ENCODE measurements at regions not wholly inside any gene's neighbourhood (a gene's known extent, or its start where the extent isn't known, plus 50 kb on each side); places are given as distances from the start of the nearest gene placed in this dataset.

DNA sequence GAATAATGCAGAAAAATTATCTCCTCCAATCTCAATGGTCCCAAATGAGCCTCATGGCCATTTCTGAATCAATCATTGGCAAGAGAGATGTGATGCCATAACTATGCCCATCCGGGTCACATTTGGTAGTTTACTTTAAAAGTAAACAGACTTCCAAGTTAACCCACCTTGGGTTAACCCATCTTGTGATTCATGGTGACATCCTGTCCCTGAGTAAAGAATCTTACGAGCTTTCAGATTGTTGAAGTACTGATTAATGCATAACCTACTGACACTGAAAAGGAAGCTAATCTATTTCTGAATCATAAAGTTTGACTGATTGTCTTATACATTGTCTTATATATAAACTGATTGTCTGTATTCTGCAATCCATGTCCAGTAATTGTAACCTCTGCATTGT lies 467.2 kb upstream of the AGTR1 start:
- no TSS peak for BruUV-seq (replicated peaks)
- TF ChIP-seq, protein P1, sequence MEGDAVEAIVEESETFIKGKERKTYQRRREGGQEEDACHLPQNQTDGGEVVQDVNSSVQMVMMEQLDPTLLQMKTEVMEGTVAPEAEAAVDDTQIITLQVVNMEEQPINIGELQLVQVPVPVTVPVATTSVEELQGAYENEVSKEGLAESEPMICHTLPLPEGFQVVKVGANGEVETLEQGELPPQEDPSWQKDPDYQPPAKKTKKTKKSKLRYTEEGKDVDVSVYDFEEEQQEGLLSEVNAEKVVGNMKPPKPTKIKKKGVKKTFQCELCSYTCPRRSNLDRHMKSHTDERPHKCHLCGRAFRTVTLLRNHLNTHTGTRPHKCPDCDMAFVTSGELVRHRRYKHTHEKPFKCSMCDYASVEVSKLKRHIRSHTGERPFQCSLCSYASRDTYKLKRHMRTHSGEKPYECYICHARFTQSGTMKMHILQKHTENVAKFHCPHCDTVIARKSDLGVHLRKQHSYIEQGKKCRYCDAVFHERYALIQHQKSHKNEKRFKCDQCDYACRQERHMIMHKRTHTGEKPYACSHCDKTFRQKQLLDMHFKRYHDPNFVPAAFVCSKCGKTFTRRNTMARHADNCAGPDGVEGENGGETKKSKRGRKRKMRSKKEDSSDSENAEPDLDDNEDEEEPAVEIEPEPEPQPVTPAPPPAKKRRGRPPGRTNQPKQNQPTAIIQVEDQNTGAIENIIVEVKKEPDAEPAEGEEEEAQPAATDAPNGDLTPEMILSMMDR (IDR thresholded peaks at IDR 0.05; ENCODE audit: unreplicated experiment) = no peak
- Mint-ChIP-seq H3K4me3 (ENCODE audit: unreplicated experiment) (no peak overlapping the region), H3K4me1 (ENCODE audit: insufficient read depth, unreplicated experiment) (peaks cover 17% of the 10 kb centered on the region), H3K36me3 (ENCODE audit: insufficient read depth, unreplicated experiment) (no peaks in the 10 kb centered on the region), H3K27me3 (ENCODE audit: insufficient read depth, unreplicated experiment) (no peaks in the 10 kb centered on the region), H3K9me3 (ENCODE audit: unreplicated experiment) (no peaks in the 10 kb centered on the region), H3K27ac (ENCODE audit: low read depth, unreplicated experiment) (no peak overlapping the region)
- ChIA-PET CTCF (no interaction called here), POLR2A (no interaction called here)
- intact Hi-C loops (cut with micrococcal nuclease) = no loop called here
- DNase-seq (ENCODE audit: unreplicated experiment) = no peak

DNA sequence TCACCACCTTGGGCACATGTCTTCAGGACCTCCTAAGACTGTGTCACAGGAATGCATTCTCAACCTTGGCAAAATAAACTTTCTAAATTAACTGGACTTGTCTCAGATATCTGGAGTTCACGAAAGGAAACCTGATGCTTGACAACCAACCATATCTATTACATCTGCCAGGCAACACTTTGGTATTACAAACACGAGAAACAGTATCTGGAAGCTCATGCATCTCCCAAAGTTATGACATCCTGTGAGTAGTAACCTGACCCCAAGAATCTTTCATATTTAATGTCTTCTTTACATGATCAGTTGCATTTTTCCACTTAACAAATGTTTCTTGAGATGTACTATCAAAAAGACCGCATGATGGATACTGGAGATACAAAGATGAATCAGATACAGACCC lies 465.3 kb upstream of the AGTR1 start:
- no TSS peak for BruUV-seq (replicated peaks)
- Mint-ChIP-seq H3K36me3 (ENCODE audit: insufficient read depth, unreplicated experiment) (no peaks in the 10 kb centered on the region), H3K27me3 (ENCODE audit: insufficient read depth, unreplicated experiment) (no peaks in the 10 kb centered on the region), H3K27ac (ENCODE audit: low read depth, unreplicated experiment) (no peak overlapping the region), H3K9me3 (ENCODE audit: unreplicated experiment) (no peaks in the 10 kb centered on the region), H3K4me3 (ENCODE audit: unreplicated experiment) (no peak overlapping the region), H3K4me1 (ENCODE audit: insufficient read depth, unreplicated experiment) (peaks cover 9% of the 10 kb centered on the region)
- no peak for DNase-seq (ENCODE audit: unreplicated experiment)
- intact Hi-C loops (cut with micrococcal nuclease) = no loop called here
- CTCF ChIA-PET = interaction anchor here (1.7 kb wide), 1 partner anchor 12 kb away, joined by 4 read pairs; no protein-coding TSS in a partner anchor
- TF ChIP-seq, protein P1 (IDR thresholded peaks at IDR 0.05; ENCODE audit: unreplicated experiment) = no peak
- POLR2A ChIA-PET = no interaction called here

DNA sequence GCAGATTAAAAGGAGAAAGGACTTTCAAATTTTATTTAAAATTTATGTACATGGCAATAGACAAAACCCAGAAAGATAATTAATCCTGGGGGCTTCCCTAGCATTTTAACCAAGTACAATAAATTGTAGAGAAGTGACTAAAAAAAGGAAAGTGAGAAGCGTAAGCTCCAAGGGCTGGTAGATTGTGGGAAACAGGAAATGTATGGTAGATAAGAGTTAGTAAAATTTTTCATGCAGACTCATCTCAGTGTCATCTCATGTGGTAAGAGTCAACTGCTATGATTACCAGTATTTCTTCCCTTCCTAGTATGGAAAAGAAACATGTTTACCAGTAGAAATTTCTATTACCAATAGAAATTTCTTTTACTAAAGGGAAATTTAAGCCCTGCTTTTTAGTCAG lies 464.3 kb upstream of the AGTR1 start:
- Mint-ChIP-seq H3K4me3 (ENCODE audit: unreplicated experiment) (no peak overlapping the region), H3K36me3 (ENCODE audit: insufficient read depth, unreplicated experiment) (no peaks in the 10 kb centered on the region), H3K27ac (ENCODE audit: low read depth, unreplicated experiment) (no peak overlapping the region), H3K4me1 (ENCODE audit: insufficient read depth, unreplicated experiment) (peaks cover 5% of the 10 kb centered on the region), H3K27me3 (ENCODE audit: insufficient read depth, unreplicated experiment) (no peaks in the 10 kb centered on the region), H3K9me3 (ENCODE audit: unreplicated experiment) (no peaks in the 10 kb centered on the region)
- no TSS peak for BruUV-seq (replicated peaks)
- intact Hi-C loops (cut with micrococcal nuclease) = no loop called here
- ChIA-PET CTCF (no interaction called here), POLR2A (interaction anchor here (0.5 kb wide), 1 partner anchor 13 kb away, joined by 3 read pairs; no protein-coding TSS in a partner anchor)
- no peak for DNase-seq (ENCODE audit: unreplicated experiment)
- TF ChIP-seq, protein P1 (IDR thresholded peaks at IDR 0.05; ENCODE audit: unreplicated experiment) = no peak

DNA sequence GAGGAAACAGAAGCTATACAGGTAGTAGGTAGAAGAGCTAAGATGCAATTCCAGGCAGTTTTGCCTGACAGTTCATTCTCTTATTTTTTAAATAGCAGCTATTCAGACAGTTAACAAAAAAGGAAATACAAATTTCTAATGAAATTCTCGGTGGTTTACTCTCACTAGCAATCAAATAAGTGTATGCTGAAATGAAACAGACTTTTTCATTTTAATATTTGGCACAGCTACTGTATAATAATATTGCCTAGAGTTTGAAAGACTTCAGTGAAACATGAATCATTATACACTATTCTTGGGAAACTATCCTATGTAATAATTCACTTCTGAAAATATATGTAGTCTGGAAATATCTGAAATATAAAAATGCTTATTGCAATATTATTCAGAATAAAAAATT lies 463.2 kb upstream of the AGTR1 start:
- TF ChIP-seq, protein P1 (IDR thresholded peaks at IDR 0.05; ENCODE audit: unreplicated experiment) = no peak
- no peaks in the 10 kb centered on the region for H3K27me3 Mint-ChIP-seq (ENCODE audit: insufficient read depth, unreplicated experiment)
- H3K27ac Mint-ChIP-seq (ENCODE audit: low read depth, unreplicated experiment) = no peak overlapping the region
- no peaks in the 10 kb centered on the region for H3K9me3 Mint-ChIP-seq (ENCODE audit: unreplicated experiment)
- intact Hi-C loops (cut with micrococcal nuclease) = no loop called here
- H3K4me3 Mint-ChIP-seq (ENCODE audit: unreplicated experiment) = no peak overlapping the region
- no TSS peak for BruUV-seq (replicated peaks)
- ChIA-PET POLR2A (no interaction called here), CTCF (no interaction called here)
- no peak for DNase-seq (ENCODE audit: unreplicated experiment)
- H3K4me1 Mint-ChIP-seq (ENCODE audit: insufficient read depth, unreplicated experiment) = no peaks in the 10 kb centered on the region
- no peaks in the 10 kb centered on the region for H3K36me3 Mint-ChIP-seq (ENCODE audit: insufficient read depth, unreplicated experiment)
